ENCODE measurements at regions not wholly inside any gene's neighbourhood (a gene's known extent, or its start where the extent isn't known, plus 50 kb on each side); places are given as distances from the start of the nearest gene placed in this dataset.

GRCh38 chr3:124113485-124113884 is 121.6 kb upstream of the ROPN1 start:
- H3K4me3 ChIP-seq (ENCODE audit: low read depth, low read length), result no peak overlapping the region
- no peaks in the 10 kb centered on the region for H3K9me3 ChIP-seq
- intact Hi-C loops (cut with micrococcal nuclease; ENCODE audit: unreplicated experiment), result no loop called here
- no peak for DNase-seq
- Mint-ChIP-seq H3K27me3 (ENCODE audit: insufficient read depth, unreplicated experiment) (peaks cover 15% of the 10 kb centered on the region), H3K4me1 (ENCODE audit: low read depth, unreplicated experiment) (no peaks in the 10 kb centered on the region), H3K4me3 (ENCODE audit: unreplicated experiment) (no peak overlapping the region), H3K27ac (ENCODE audit: unreplicated experiment) (no peak overlapping the region), H3K9me3 (ENCODE audit: unreplicated experiment) (no peaks in the 10 kb centered on the region), H3K36me3 (ENCODE audit: insufficient read depth, unreplicated experiment) (no peaks in the 10 kb centered on the region)
- no peaks in the 10 kb centered on the region; the same call in 1 of the 2 replicates for H3K27me3 ChIP-seq (replicated peaks; ENCODE audit: control insufficient read depth, insufficient read depth, low read length)
- H3K4me1 ChIP-seq, result no peaks in the 10 kb centered on the region
- BruUV-seq (replicated peaks), result no TSS peak
- POLR2A ChIA-PET, result no interaction called here
- CTCF ChIA-PET, result no interaction called here
- no peak for TF ChIP-seq CTCF (IDR thresholded peaks at IDR 0.05; ENCODE audit: insufficient read depth in 1 of 2, low read depth in 1 of 2, low read length in 1 of 2, severe bottlenecking in 1 of 2, unreplicated experiment in 1 of 2)
- H3K36me3 ChIP-seq (ENCODE audit: control insufficient read depth, insufficient read depth, low read length), result no peaks in the 10 kb centered on the region

- Histone ChIP-seq H3K27me3 (replicated peaks; ENCODE audit: control insufficient read depth, insufficient read depth, low read length) (no peaks in the 10 kb centered on the region; the same call in 1 of the 2 replicates), H3K4me1 (no peaks in the 10 kb centered on the region), H3K9me3 (no peaks in the 10 kb centered on the region), H3K36me3 (ENCODE audit: control insufficient read depth, insufficient read depth, low read length) (no peaks in the 10 kb centered on the region), H3K4me3 (ENCODE audit: low read depth, low read length) (no peak overlapping the region)
- Mint-ChIP-seq H3K27me3 (ENCODE audit: insufficient read depth, unreplicated experiment) (peaks cover 15% of the 10 kb centered on the region), H3K36me3 (ENCODE audit: insufficient read depth, unreplicated experiment) (no peaks in the 10 kb centered on the region), H3K4me3 (ENCODE audit: unreplicated experiment) (no peak overlapping the region), H3K9me3 (ENCODE audit: unreplicated experiment) (no peaks in the 10 kb centered on the region), H3K4me1 (ENCODE audit: low read depth, unreplicated experiment) (no peaks in the 10 kb centered on the region), H3K27ac (ENCODE audit: unreplicated experiment) (no peak overlapping the region)
- BruUV-seq (replicated peaks), result no TSS peak
- ChIA-PET POLR2A (no interaction called here), CTCF (no interaction called here)
- intact Hi-C loops (cut with micrococcal nuclease; ENCODE audit: unreplicated experiment), result no loop called here
- no peak for TF ChIP-seq CTCF (IDR thresholded peaks at IDR 0.05; ENCODE audit: insufficient read depth in 1 of 2, low read depth in 1 of 2, low read length in 1 of 2, severe bottlenecking in 1 of 2, unreplicated experiment in 1 of 2)
- DNase-seq, result no peak
These were observed 123.4 kb upstream of the ROPN1 start for GRCh38 chr3:124115279-124115678.

- Mint-ChIP-seq H3K4me3 (ENCODE audit: unreplicated experiment) (no peak overlapping the region), H3K36me3 (ENCODE audit: insufficient read depth, unreplicated experiment) (no peaks in the 10 kb centered on the region), H3K27me3 (ENCODE audit: insufficient read depth, unreplicated experiment) (peaks cover 15% of the 10 kb centered on the region), H3K4me1 (ENCODE audit: low read depth, unreplicated experiment) (no peaks in the 10 kb centered on the region), H3K27ac (ENCODE audit: unreplicated experiment) (no peak overlapping the region), H3K9me3 (ENCODE audit: unreplicated experiment) (no peaks in the 10 kb centered on the region)
- POLR2A ChIA-PET, result no interaction called here
- intact Hi-C loops (cut with micrococcal nuclease; ENCODE audit: unreplicated experiment), result no loop called here
- BruUV-seq (replicated peaks), result no TSS peak
- Histone ChIP-seq H3K4me3 (ENCODE audit: low read depth, low read length) (no peak overlapping the region), H3K27me3 (replicated peaks; ENCODE audit: control insufficient read depth, insufficient read depth, low read length) (no peaks in the 10 kb centered on the region; the same call in 1 of the 2 replicates), H3K4me1 (no peaks in the 10 kb centered on the region), H3K9me3 (no peaks in the 10 kb centered on the region), H3K36me3 (ENCODE audit: control insufficient read depth, insufficient read depth, low read length) (no peaks in the 10 kb centered on the region)
- DNase-seq, result no peak
- no peak for TF ChIP-seq CTCF (IDR thresholded peaks at IDR 0.05; ENCODE audit: insufficient read depth in 1 of 2, low read depth in 1 of 2, low read length in 1 of 2, severe bottlenecking in 1 of 2, unreplicated experiment in 1 of 2)
- CTCF ChIA-PET, result no interaction called here
These were observed 124.0 kb upstream of the ROPN1 start for GRCh38 chr3:124115956-124116355.
